ENCODE measurements at regions not wholly inside any gene's neighbourhood (a gene's known extent, or its start where the extent isn't known, plus 50 kb on each side); places are given as distances from the start of the nearest gene placed in this dataset.

- intact Hi-C loops (cut with DNase I): no loop called here
- Histone ChIP-seq H3K9me3 (no peaks in the 10 kb centered on the region), H3K4me3 (no peak overlapping the region), H3K27ac (no peak overlapping the region), H3K36me3 (no peaks in the 10 kb centered on the region), H3K27me3 (no peaks in the 10 kb centered on the region), H3K4me1 (no peaks in the 10 kb centered on the region)
- no peak for DNase-seq
- 73 to 89% (median 84%) methylated on average over 2 of the region's 2 CpGs for WGBS, 4 donors
- no peak for ATAC-seq
- TF ChIP-seq CTCF (IDR thresholded peaks at IDR 0.05) (no peak), POLR2A (IDR thresholded peaks at IDR 0.05) (no peak)
These were observed 328.5 kb upstream of the AGA start for GRCh38 chr4:177770776-177771175.

- 84 to 96% (median 90%) methylated on average over 1 of the region's 1 CpG for WGBS, 4 donors
- no peaks in the 10 kb centered on the region for H3K27me3 ChIP-seq
- ATAC-seq (no peak), DNase-seq (no peak)
- no peaks in the 10 kb centered on the region for H3K4me1 ChIP-seq
- intact Hi-C loops (cut with DNase I): no loop called here
- no peak overlapping the region for H3K27ac ChIP-seq
- no peaks in the 10 kb centered on the region for H3K9me3 ChIP-seq
- no peak for TF ChIP-seq POLR2A (IDR thresholded peaks at IDR 0.05)
- no peaks in the 10 kb centered on the region for H3K36me3 ChIP-seq
- H3K4me3 ChIP-seq: no peak overlapping the region
These were observed 329.4 kb upstream of the AGA start for GRCh38 chr4:177771645-177772044.

- Histone ChIP-seq H3K36me3 (no peaks in the 10 kb centered on the region), H3K4me1 (no peaks in the 10 kb centered on the region), H3K9me3 (peaks cover 0 to 9% (median 0%) of the 10 kb centered on the region in 12 donors), H3K4me3 (no peak overlapping the region), H3K27me3 (no peaks in the 10 kb centered on the region), H3K27ac (no peak overlapping the region)
- 89 to 96% (median 94%) methylated on average over 2 of the region's 2 CpGs for WGBS, 4 donors
- intact Hi-C loops (cut with DNase I): no loop called here
- TF ChIP-seq CTCF (IDR thresholded peaks at IDR 0.05) (no peak), POLR2A (IDR thresholded peaks at IDR 0.05) (no peak)
- no peak for ATAC-seq
- no peak for DNase-seq
These were observed 336.4 kb upstream of the AGA start for GRCh38 chr4:177778623-177779022.

- no peaks in the 10 kb centered on the region for H3K27me3 ChIP-seq
- intact Hi-C loops (cut with DNase I): no loop called here
- peaks cover 0 to 9% (median 0%) of the 10 kb centered on the region in 12 donors for H3K9me3 ChIP-seq
- H3K4me1 ChIP-seq: no peaks in the 10 kb centered on the region
- no peak for ATAC-seq
- DNase-seq: no peak
- TF ChIP-seq CTCF (IDR thresholded peaks at IDR 0.05) (no peak), POLR2A (IDR thresholded peaks at IDR 0.05) (no peak)
- 62 to 77% (median 67%) methylated on average over 4 of the region's 4 CpGs for WGBS, 4 donors
- no peak overlapping the region for H3K27ac ChIP-seq
- H3K4me3 ChIP-seq: no peak overlapping the region
- no peaks in the 10 kb centered on the region for H3K36me3 ChIP-seq
These were observed 342.8 kb upstream of the AGA start for GRCh38 chr4:177785000-177785399.

- Histone ChIP-seq H3K4me1 (peaks cover 0 to 3% (median 0%) of the 10 kb centered on the region in 12 donors), H3K9me3 (no peaks in the 10 kb centered on the region), H3K27me3 (no peaks in the 10 kb centered on the region), H3K27ac (no peak overlapping the region), H3K36me3 (no peaks in the 10 kb centered on the region), H3K4me3 (no peak overlapping the region)
- intact Hi-C loops (cut with DNase I): no loop called here
- TF ChIP-seq POLR2A (IDR thresholded peaks at IDR 0.05) (no peak), CTCF (IDR thresholded peaks at IDR 0.05) (no peak)
- ATAC-seq (no peak), DNase-seq (no peak)
- 72 to 82% (median 78%) methylated on average over 4 of the region's 4 CpGs for WGBS, 4 donors
These were observed 347.4 kb upstream of the AGA start for GRCh38 chr4:177789610-177790009.

All from heart left ventricle (tissue), 16 donors.